ENCODE measurements at regions not wholly inside any gene's neighbourhood (a gene's known extent, or its start where the extent isn't known, plus 50 kb on each side); places are given as distances from the start of the nearest gene placed in this dataset.

DNA sequence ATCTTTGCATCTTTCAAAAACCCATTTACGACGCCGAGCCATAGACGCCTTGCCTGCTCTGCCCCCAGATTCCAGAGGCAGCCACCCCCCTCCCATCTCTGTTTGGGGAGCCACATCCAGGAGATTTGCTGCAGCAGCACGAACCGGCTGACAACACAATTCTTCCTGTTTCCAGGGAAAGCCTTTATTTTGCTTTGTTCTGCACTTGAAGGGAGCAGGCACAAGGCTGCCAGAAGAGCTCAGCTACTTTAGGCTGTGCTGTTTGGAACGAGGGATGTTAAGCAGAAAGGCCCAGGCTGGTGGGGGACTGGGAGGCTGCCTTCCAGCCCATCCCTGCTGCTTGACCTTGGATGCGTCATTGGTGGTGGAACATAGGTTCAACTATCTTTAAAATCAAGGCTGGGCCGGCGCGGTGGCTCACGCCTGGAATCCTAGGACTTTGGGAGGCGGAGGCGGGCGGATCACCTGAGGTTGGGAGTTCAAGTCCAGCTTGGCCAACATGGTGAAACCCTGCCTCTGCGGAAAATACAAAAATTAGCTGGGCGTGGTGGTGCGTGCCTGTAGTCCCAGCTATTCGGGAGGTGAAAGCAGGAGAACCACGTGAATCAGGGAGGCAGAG is 243.9 kb downstream of the MIAT start:
- H3K27ac ChIP-seq = no peak overlapping the region
- no peaks in the 10 kb centered on the region for H3K79me2 ChIP-seq
- H3K4me2 ChIP-seq (ENCODE audit: low read length) = no peak overlapping the region
- H3K36me3 ChIP-seq (ENCODE audit: control insufficient read depth, insufficient read depth, low read length) = no peaks in the 10 kb centered on the region
- H3K4me3 ChIP-seq (ENCODE audit: low read depth, low read length) = no peak overlapping the region
- no peak overlapping the region for H2AFZ ChIP-seq
- H3K9ac ChIP-seq = no peak overlapping the region
- no peaks in the 10 kb centered on the region for H3K27me3 ChIP-seq (ENCODE audit: control insufficient read depth, insufficient read depth, low read length)
- TF ChIP-seq, protein P1, sequence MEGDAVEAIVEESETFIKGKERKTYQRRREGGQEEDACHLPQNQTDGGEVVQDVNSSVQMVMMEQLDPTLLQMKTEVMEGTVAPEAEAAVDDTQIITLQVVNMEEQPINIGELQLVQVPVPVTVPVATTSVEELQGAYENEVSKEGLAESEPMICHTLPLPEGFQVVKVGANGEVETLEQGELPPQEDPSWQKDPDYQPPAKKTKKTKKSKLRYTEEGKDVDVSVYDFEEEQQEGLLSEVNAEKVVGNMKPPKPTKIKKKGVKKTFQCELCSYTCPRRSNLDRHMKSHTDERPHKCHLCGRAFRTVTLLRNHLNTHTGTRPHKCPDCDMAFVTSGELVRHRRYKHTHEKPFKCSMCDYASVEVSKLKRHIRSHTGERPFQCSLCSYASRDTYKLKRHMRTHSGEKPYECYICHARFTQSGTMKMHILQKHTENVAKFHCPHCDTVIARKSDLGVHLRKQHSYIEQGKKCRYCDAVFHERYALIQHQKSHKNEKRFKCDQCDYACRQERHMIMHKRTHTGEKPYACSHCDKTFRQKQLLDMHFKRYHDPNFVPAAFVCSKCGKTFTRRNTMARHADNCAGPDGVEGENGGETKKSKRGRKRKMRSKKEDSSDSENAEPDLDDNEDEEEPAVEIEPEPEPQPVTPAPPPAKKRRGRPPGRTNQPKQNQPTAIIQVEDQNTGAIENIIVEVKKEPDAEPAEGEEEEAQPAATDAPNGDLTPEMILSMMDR (IDR thresholded peaks at IDR 0.05) = no peak
- no peaks in the 10 kb centered on the region for H3K9me3 ChIP-seq (ENCODE audit: control insufficient read depth, low read length)
- H3K4me1 ChIP-seq = no peaks in the 10 kb centered on the region

DNA sequence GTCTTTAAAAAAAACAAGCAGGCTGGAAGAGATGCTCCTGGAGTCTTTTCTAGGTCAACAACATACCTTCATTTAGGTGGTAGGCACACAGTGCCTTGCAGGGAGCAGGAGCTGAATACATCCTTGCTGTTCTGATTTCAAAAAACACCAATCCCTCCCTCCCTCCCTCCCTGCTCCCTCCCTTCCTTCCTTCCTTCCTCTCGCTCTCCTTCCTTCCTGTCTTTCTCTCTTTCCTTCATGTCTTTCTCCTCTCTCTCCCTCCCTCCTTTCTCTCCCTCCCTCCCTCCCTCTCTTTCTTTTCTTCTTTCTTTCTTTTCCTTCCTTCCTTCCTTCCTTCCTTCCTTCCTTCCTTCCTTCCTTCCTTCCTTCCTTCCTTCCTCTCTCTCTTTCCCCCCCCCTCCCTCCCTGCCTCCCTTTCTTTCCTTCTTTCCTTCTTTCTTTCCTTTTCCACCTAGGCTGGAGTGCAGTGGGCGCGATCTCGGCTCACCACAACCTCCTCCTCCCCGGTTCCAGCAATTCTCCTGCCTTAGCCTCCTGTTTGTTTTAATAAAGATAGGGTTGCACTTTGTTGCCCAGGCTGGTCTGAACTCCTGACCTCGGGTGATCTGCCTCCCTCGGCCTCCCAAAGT is 245.1 kb downstream of the MIAT start:
- no peaks in the 10 kb centered on the region for H3K4me1 ChIP-seq
- H3K9me3 ChIP-seq (ENCODE audit: control insufficient read depth, low read length) = no peaks in the 10 kb centered on the region
- no peaks in the 10 kb centered on the region for H3K36me3 ChIP-seq (ENCODE audit: control insufficient read depth, insufficient read depth, low read length)
- H3K4me3 ChIP-seq (ENCODE audit: low read depth, low read length) = no peak overlapping the region
- H3K27ac ChIP-seq = no peak overlapping the region
- H3K4me2 ChIP-seq (ENCODE audit: low read length) = no peak overlapping the region
- TF ChIP-seq, protein P1 (IDR thresholded peaks at IDR 0.05) = no peak
- no peaks in the 10 kb centered on the region for H3K79me2 ChIP-seq
- H3K27me3 ChIP-seq (ENCODE audit: control insufficient read depth, insufficient read depth, low read length) = no peaks in the 10 kb centered on the region
- no peak overlapping the region for H3K9ac ChIP-seq
- no peak overlapping the region for H2AFZ ChIP-seq

DNA sequence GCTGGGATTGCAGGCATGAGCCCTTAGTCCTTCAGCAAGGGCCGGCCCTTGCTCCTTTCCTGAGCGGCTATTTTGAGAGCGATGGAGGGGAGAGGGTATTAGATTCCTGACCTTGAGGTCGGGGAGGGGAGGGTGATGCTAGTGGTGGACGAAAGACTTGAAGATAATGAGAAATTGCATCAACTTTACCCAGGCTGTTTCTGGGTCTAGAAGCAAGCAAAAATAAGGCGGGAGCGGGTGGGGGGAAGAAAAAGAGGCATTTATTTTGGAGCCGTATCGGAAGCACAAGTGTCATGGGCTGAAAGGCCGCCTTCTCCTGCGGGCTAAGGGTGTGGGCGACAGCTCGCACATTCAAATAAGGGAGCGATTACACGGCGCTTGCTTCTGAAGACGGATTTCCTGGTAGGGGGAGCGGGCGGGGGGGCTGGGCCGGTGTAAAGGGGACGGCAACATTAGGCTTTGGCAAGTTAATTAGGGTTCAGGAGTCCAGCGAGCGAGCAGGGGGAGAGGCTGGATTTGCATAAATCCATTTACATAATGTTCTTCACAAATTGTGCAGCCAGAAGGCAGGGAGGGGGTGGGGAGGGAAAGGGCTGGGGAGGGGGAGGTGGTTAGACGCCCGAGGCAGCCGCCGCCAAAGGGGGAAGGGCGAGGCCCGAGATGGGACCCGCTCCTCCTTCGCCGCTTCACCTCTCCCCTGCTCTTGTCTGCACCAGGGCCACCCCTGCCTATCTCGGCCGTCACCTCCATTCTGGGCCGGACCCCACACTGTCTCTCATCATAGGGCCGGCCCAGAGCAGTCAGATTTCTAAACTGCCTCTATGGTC is 245.9 kb downstream of the MIAT start:
- Histone ChIP-seq H3K4me3 (ENCODE audit: low read depth, low read length) (no peak overlapping the region), H3K79me2 (no peaks in the 10 kb centered on the region), H3K4me2 (ENCODE audit: low read length) (no peak overlapping the region), H3K4me1 (no peaks in the 10 kb centered on the region), H2AFZ (no peak overlapping the region), H3K27ac (no peak overlapping the region), H3K9ac (no peak overlapping the region), H3K27me3 (ENCODE audit: control insufficient read depth, insufficient read depth, low read length) (no peaks in the 10 kb centered on the region), H3K9me3 (ENCODE audit: control insufficient read depth, low read length) (no peaks in the 10 kb centered on the region), H3K36me3 (ENCODE audit: control insufficient read depth, insufficient read depth, low read length) (no peaks in the 10 kb centered on the region)
- TF ChIP-seq, protein P1 (IDR thresholded peaks at IDR 0.05) = no peak

DNA sequence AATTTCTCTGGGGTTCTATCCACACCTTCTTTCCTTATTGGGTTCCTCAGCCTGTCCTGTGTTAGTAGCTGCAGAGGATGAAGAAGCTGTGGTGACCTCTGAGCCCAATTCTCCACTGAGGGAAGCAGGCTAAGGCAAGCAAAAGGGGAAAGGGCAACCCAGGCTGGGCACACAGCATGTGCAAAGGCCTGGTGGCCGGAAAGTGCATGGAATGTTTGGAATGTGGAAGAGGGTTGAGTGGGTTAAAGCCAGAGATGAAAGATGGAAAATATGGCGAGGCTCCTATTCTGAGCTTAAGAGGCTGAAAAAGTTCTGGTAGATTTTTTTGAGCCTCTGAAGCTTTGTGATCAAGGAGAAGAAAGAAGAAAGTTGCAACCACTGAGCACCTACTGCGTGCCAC is 247.1 kb downstream of the MIAT start:
- Histone ChIP-seq H3K27me3 (ENCODE audit: control insufficient read depth, insufficient read depth, low read length) (no peaks in the 10 kb centered on the region), H3K36me3 (ENCODE audit: control insufficient read depth, insufficient read depth, low read length) (no peaks in the 10 kb centered on the region), H3K4me1 (no peaks in the 10 kb centered on the region), H3K27ac (no peak overlapping the region), H3K4me2 (ENCODE audit: low read length) (no peak overlapping the region), H3K9me3 (ENCODE audit: control insufficient read depth, low read length) (no peaks in the 10 kb centered on the region), H3K4me3 (ENCODE audit: low read depth, low read length) (no peak overlapping the region), H3K79me2 (no peaks in the 10 kb centered on the region), H3K9ac (no peak overlapping the region), H2AFZ (no peak overlapping the region)
- TF ChIP-seq, protein P1 (IDR thresholded peaks at IDR 0.05) = no peak
